HS-5 (cell line): ENCODE measurements at regions not wholly inside any gene's neighbourhood (a gene's known extent, or its start where the extent isn't known, plus 50 kb on each side); places are given as distances from the start of the nearest gene placed in this dataset.
"Not testable (repeated sequence)": the region's sequence is repeated elsewhere in the genome, so short reads cannot be mapped to it uniquely, and the experiment has no call there.

Experiments used
- DNase-seq: peaks from one replicate; pipeline ENCODE4 v3.0.0-alpha.2; 2012; ENCODE audit warnings: low read depth

DNA sequence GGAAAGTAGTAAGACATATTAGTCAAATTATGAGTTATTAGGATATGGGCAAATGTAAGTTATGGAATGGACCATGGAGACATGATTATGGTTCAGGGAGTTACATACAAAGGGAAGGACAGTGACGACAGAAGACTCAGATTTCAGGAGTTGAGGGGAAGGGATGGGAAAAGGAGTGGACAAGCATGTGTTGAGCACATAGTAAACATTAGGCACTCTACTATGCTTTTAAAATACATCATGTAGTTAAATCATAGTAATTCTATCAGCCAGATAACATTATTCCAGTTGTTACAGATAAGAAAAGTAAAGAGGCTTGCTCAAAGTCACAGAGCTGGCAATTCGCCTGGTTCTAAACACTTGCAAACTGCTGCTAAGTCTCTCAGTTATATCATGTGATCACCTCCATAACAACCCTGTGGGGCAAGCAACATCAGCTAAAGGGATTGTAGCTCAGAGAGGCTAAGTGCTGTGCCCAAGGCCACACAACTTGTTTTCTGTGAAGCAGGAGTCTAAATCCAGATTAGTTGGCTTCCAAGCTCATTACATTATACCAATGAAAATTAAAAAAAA lies 115.2 kb upstream of the MDFIC start:
- no peak for DNase-seq

DNA sequence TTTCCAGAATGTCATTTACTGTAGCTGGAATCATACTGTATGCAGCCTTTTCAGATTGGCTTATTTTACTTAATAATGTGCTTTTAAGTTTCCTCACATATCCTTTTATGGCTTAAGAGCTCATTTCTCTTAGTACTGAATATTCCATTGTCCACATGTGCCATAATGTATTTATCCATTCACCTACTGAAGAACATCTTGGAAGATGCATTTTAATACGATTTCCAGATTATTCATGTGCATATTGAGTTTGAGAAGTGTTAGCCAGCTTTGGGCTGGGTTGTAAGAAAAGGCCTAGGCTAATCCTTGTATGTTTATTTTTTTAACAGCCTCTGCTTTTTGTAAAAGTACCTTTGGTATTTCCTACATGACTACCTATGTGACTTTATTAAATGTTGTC lies 109.3 kb upstream of the MDFIC start:
- DNase-seq: no peak

DNA sequence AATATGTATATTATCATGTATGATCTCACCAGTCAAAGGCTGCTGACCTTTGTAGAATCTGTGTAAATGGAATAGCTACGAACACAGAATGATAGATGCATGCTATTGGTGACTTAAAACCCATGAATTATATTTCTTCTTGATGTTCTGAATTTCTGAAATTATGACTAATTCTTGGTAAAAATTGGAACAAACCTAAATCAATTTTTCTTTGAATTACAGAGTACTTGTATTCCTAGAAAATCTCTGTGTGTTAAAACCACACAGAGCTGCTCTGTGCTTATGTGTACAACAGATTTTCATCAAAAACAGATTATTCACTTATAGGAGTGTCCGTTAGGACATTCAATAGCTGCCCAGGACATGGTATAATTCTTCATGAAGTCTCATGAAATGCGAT lies 108.3 kb upstream of the MDFIC start:
- DNase-seq: no peak

DNA sequence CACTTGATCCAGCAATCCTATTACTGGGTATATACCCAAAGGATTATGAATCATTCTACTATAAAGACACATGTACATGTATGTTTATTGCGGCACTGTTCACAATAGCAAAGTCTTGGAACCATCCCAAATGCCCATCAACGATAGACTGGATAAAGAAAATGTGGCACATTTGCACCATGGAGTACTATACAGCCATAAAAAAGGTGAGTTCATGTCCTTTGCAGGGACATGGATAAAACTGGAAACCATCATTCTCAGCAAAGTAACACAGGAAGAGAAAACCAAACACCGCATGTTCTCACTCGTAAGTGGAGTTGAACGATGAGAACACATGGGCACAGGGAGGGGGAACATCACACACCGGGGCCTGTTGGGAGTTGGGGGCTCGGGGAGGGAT lies 104.9 kb upstream of the MDFIC start:
- DNase-seq: not testable (repeated sequence)

DNA sequence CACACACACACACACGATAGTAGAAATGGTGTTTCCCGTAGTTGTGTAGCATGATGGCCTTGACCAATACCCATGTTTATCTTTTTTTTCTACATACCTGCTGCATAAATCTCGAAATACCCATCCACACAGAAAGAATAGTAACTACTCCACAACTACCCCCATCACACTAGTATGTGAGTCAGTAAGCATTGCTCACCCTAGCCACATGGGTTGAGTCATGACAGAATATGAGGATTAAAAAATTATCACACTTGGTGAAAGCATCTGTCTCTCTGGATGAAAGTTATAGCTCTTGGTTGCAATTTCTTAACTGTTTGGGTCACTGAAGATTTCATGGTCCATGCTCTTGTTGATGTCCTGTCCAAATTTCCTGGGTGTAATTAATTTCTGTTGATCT lies 103.4 kb upstream of the MDFIC start:
- peak; percentile 38 for DNase-seq

DNA sequence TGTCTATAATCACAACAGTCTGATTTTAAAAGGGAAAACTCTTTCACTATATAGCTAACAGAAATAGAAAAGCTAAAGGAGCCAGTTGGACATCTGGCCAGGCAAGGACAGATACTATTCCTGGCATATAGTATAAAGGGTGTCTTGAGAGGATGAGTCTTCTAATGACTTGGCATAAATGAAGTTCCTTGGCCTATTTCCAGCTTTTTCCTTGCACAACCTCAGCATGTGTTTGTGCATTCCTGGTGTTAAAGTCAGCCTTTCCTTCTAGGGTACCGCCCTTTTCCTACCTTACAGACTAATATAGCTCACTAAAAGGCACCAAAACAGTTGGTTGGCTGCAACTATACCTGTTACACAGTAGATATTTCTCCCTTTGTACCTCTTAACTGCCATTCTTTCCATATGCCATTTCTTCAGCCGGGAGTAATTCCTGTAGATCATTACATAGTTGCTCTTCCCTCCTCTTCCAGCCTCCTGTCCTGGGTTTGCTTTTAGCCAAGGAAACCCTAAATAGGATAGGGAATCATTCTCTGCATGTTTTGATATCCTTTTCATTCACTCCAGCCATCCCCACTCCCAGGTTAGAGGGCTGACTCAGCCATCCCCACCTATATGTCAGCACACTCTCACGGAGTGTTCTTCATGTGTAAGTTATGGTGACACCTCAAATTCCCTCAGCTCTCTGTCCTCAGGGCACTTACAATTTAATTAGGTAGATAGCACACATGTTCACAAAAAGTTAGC lies 102.1 kb upstream of the MDFIC start:
- peak; percentile 97 for DNase-seq

DNA sequence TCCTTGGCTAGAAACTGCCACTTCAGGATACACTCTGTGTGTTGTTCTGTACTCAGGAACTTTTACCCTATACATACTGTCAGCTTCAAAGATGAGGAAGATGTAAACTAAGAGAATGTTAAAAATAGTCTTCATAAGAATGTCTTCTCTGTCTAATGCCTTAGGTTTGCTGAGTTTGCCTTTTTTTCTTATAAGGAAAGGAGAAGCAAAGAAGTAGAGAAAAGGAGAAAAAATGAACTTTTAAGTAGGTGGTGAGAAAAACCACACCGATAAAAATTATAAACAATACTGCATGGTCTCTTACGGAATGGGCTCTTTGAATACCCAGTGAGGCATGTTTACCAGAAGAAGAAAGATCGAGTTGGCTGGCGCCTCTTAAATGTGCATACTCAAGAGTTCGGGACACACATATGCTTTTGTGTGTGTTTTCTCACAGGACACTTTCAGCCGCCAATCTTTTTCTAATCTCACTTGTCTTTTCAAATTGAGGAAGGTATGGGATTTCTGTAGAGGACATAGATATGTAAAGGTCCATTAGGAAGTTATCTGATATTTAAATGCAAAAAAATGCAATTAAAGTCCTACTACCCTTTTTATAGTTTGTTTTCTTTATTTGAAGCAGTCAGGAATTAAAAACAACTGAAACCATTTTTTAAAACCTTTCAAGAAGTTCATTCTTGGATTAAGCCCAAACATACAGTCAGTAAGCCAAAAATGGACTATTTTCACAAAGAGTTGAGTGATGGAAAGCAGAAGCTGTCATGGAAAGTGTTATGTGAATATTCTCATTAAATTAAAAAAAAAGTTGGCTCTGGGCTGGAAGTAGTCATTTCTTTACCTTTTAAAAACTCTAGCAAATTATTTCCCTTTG lies 100.6 kb upstream of the MDFIC start:
- no peak for DNase-seq

DNA sequence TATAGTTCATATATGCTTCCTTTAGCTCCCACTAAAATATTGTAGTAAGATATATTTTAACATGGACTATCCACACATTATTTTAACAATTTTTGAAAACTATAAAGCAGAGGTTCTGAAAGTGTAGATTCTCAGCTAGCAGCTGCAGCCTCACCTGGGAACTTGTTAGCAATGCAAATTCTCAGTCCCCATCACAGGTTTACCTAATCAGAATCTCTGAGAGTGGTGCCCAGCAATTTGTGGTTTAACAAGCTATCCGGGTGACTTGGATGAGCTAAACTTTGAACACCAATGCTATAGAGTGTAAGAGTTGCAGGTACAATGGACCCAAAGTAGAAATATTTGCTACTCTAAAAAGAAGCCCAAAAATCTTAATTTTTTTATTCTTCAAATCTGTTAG lies 99.8 kb upstream of the MDFIC start:
- DNase-seq: no peak

DNA sequence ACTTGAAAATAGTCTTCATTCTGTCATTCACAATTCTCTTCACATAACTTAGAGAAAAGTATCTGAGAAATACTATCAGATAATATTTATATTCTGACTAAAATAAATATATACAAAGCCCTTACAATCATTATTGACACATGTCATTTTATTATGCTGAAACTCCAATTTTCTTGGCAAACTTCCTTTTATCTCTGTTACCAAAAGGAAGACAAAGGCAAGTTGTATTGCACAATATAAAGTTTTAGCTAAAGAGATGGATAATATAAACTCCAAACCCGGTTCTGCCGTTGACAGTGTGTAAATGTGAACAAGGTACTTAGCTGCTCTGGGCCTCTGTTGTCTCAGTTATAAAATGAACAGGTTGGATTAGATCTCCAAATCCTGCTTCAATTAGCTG lies 99.0 kb upstream of the MDFIC start:
- DNase-seq: no peak

DNA sequence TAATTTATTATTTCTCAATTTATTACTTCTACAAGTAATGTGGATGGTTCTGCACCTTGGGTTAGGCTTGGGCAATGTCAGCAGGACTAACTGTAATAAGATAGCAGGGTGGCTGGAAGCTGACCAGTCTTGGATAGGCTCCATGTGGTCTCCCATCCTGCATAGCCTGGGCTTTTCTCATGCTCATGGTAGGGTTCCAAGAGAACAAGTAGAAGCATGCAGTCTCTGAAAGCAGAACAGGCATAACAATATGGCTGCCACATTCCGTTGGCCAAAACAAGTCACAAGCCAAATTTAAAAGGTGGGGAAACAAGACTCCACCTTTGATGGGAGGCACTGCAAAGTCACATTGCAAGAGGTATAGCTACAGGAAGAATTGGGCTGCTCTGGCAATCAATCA lies 98.6 kb upstream of the MDFIC start:
- no peak for DNase-seq

DNA sequence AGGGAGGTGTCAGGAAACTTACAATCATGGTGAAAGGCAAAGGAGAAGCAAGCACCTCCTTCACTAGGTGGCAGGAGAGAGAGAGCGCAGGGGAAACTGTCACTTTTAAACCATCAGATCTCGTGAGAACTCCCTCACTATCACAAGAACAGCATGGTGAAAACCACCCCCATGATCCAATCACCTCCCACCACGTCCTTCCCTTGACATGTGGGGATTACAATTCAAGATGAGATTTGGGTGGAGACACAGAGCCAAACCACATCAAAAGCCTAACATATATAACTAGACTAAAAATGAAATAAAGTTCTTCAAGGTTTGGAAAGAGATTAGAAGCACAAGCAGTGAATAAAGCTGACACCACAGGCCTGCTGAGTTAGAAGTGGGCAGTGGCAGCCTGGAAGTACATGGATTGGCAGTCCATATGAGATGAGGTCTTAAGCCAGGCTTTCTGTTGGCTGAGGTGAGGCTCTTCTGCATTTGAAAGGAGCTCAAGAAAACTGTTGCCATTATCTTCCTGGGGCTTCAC lies 96.4 kb upstream of the MDFIC start:
- no peak for DNase-seq

DNA sequence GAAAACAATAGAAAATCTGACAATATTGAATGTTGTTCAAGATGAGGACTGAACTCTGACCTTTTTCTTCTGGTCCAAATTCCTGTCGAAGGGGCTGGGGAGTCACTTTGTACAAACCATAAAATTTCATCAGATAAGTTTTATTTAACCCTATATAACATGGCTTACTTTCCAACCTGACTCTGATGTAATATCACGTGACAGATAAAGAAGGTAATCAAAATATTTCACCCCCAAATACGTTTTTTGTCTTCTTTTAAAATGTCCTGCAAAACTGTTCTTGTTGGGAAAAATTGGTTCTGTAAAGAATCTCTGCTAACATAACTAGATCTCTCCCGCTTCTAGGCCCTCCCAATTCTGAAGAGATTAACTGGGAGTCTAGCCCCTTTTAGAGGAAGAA lies 90.9 kb upstream of the MDFIC start:
- DNase-seq: no peak

DNA sequence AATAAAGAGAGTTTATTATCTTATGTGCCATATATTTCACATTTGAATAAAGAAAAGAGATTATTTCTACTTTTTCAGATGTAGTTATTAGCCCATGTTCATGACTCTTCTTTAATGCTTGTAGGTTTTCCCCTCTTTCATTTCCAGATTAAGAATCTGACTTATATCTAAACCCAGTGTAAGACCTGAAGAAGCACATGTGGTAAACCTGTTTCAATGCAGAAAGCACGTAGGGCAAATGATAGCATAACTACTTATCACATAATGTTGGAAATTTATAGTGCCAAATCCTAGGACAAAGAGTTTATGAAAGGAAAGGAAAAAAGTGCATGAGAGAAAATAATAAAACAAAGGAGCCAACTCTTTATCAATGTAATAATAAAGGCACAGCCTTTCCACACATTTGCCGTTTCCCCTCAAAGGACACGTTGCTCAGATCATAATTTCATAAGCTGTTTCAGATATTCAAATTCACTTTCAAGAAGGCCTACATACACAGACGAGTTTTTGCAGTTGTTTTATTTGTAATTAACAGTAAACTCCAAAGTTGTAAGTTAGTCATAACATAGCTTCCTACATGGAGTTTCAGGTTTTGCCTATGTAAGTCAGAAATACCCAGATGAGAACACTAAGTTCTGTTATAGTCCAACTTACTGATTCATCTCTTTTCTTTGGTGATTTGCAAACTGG lies 88.8 kb upstream of the MDFIC start:
- DNase-seq: no peak

DNA sequence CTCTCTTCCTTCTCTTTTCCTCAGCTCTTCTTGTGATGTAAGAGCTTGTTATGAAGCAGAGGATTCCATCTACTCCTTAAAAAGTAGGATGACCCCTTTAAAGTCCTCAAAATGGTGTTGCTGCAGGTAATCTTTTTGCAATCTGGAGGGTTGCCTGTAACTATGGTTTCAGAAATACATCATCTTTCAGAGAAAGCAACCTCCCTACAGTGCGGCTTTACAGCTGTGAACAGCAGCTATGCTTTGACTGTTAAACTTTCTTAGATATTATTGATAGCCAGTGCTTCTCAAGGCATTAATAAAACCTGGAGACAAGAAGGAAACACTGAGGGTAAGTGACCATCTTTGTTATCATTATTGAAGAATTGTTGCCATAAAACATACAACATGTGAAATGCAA lies 86.6 kb upstream of the MDFIC start:
- no peak for DNase-seq

DNA sequence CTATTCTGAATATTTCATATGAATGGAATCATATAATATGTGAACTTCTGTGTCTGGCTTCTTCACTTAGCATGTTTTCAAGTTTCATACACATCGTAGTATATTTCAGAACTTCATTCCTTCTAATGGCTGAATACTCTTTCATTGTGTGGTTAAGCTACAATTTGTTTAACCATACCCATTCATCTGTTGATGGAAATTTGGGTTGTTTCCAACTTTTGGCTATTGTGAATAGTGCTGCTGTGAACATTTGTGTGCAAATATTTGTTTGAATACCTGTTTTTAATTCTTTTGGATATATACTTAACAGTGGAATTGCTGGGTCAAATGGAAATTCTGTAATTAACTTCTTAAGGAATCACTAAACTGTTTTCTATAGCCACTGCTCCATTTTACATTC lies 86.0 kb upstream of the MDFIC start:
- no peak for DNase-seq

DNA sequence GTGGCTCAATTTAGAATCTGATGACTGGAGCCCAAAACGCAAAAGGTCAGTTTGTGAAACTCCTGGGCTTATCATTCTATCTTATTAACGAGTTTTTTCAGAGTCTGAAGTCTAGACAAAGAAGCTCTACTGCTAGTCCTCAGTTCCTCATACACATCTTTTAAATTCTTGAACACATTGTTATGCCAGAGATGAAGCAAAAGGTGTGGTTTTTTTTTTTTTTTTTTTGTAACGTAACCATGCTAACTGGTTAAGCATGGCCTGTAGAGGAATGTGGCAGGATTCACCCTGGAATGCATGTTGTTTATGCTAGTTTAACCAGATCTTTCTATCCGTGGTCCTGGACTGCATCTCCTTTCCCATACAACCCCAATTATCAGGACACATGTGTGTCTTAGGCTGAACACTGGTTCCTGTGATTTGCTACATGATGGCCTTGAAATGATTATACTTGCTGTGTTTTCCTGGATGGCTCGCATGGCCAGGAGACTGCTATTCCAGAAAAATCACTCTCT lies 79.3 kb upstream of the MDFIC start:
- no peak for DNase-seq

DNA sequence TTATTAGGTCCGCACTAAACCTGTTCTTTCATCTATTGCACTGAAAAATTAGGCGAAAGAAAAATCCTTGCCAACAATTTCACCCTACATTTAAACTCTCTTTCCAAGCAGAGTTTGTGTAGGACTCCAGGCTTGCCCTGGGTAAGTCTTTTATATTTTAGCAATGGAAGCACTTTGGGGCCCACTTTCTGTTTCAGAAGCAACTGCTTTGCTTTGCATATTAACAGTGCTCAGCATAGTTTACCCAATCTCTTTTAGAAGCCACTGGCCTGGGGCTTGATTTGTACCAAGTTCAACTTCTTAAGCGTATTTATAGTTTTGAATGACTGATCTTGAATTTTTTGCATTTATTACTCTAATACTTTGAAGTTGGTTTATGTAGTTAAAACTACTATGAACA lies 78.8 kb upstream of the MDFIC start:
- no peak for DNase-seq

DNA sequence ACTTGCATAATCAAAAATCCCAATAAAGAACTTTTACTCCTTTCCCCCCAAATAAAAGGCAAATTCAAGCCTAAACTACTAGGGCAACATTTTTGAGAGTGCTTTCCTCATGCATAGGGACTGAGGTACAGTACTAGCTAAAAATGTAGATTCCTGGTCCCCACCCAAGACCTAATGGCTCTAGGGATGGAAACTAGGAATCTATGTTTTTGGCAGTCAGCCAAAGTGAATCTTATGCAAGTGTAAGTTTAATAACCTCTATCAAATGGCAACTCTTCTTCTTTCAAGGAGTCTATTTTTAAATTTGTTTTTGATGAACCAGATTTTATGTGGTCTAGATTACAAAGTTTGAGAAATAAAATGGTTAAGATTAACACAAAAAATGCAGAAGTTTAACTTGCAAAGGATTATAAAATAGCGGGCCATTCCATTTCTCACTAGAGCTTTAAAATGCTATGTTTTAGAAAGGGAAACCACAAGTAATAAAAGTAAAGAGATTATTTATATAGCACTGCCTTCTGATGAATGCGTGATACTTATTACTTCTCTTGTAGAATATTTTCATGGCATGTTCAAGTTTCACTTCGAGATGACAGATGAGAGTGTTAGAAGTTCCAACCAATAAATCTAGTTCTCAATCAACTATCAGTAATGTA lies 70.4 kb upstream of the MDFIC start:
- DNase-seq: no peak

DNA sequence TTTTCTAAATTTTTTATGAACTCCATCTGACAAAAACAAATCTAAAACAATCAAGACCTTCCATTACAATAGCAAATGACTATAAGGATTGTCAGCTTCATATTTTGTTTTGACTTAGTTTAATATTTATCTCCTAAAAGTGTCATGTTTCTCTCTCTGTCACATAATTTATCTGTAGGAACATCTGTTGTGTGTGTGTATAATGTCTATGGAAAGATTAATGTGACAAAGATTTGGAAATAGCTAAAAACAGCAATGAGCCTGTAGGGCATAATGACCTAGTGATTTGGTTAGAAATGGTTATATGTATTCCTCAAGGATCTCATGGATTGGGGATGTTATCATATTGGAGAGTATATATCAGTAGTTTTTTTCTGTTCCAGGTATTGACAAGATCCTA lies 69.6 kb upstream of the MDFIC start:
- no peak for DNase-seq

DNA sequence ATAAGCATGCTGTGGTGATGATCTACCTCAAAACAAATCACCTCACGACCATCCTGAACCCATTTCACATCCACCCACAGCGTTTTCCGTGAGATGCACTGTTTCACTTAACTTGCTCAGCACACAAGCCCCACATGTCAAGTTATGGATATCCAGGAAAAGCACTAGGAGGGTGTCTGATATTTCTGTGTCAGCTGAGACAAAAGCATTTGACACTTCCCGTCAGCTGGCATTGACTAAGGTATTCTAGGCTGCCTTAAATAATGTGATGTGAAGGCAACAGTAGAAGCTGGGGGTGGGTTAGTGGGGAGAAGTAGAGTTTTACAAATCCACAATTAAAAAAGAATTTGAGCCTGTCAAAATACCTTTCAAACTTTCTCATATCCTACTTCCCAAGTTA lies 68.7 kb upstream of the MDFIC start:
- no peak for DNase-seq

DNA sequence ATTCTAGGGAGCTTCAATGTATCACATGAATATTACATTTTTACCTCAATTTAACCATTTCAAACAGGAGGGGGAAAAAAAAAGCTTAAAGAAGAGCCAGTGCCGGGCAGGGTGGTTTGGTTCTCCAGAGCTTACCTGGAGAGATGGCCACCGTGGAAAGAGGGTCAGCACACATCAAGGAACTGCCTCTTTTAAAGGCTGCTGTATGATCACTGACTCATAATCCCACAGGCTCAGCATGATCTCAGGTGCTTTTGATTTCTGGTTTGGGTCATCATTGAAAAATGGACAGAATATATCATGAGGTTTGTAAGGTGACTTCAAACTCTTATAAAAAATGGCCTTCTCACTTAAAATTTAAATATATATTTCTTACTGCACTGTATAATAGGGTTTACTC lies 67.5 kb upstream of the MDFIC start:
- no peak for DNase-seq

DNA sequence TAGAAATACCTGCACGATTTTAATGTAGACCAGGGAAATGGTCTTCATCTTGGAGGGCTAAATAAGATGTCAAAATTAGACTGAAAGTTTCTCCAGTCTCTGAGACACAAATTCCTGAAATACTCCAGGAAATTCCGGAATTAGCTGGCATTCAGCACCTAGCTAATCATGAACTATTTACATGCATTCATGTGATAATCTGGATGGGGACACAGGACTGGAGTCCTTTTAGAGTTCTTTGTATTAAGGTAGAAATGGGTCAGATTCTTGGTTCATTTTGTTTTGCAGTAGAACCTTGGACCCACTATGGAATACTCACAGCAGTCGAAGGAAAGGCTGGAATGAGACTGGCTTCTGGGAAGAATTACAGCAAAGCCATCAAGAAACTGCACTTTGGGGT lies 65.3 kb upstream of the MDFIC start:
- DNase-seq: no peak
